ENCODE measurements at regions not wholly inside any gene's neighbourhood (a gene's known extent, or its start where the extent isn't known, plus 50 kb on each side); places are given as distances from the start of the nearest gene placed in this dataset.

DNA sequence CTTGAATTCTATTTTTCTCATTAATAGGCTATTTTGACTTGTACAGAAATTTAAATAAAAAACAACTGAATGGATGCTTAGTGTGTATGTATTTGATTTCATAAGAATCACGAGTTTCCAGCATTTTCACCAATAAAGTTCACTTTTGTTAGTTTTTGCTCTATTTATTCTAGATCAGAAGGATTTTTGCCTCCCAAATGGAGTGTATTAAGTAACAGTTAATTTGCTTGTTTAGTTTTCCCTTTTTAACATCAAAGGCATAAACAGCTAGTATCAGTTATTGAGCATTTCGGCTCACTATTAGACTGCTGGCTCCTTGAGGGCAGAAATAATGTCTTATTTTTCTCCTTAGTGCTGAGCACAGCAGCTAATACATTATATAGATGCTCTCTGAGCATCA, 414.1 kb downstream of the FGF9 start:
- intact Hi-C loops (cut with micrococcal nuclease) = no loop called here

DNA sequence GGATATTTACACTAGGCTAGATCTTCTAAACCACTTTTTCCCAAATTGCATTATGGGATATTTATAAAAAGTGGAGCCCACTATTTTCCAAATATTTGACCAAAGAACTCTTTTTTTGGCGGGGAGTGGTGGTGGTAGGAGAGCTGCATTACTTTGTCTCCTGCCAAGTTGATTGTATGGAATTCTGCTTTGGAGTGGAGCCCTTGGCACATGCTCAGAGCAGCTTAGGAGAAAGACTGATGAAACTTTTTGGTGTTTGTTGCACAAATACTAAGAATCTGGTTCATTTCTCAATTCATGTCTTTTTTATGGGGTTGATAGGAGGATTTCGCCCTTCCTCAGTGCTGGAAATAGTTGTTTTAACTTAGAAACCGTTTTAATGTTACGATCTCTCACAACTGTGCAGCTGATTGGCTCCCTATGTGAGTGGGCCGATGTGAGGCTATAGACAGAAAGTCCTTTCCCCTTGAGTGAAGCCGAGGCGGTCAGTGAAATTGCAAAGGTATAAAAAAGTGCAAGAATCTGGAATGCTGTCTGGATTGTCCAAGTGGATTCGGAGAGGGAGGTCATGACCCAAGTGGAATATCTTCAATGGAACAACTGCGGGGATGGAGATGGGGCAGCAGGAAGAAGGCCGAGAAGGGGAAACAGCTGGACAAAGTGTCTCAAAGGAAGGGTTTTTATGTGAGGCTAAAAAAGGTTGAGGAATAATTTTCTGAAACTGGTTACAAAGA, 415.9 kb downstream of the FGF9 start:
- intact Hi-C loops (cut with micrococcal nuclease) = no loop called here

DNA sequence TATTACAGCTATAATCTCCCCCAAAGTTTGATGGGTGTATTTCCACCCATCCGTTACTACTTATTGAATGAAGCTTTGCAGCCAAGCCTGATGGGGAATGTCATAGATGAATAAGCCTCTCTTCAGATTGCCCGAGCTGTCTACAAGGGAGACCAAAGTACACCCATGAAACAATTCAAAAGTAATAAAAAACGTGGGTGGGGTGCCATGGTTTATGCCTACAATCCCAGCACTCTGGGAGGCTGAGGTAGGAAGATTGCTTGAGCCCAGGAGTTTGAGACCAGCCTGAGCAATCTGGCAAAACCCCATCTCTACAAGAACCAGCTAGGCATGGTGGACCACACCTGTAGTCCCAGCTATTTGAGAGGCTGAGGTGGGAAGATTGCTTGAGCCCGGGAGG, 419.2 kb downstream of the FGF9 start:
- intact Hi-C loops (cut with micrococcal nuclease) = no loop called here

DNA sequence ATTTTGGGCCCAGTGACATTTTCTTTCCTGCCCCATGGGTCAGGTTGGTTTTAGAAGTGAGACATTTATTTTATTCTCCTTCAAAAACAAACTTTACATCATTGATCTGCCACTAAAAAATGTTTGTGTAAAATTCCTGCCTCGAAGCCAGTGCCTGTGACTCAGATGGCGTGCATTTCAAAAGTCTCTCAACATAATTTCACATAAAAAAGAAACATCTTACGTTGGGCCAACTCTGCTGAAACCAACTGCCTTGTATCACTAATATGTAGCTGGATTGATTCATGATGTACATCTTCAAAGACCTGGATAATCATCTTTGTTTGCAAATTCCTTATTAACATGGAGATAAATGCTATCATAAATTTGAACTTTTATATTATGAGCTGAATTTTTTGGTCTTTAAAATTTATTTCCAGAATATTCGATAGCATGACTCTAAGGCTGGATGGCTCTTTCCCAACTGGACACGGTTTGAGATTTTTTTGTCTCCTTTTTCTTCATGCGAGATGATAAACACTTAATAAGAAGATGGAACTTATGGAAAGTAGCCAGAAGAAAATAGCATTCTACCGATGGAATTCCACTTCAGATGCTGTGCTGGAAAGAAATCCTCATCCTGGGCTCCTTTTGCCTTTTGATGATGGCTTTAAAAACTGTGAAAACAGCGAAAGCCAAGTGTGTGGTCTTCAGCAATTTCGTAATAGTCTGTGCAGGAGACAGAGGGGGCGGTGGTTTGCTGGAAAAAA, 420.5 kb downstream of the FGF9 start:
- intact Hi-C loops (cut with micrococcal nuclease) = no loop called here

DNA sequence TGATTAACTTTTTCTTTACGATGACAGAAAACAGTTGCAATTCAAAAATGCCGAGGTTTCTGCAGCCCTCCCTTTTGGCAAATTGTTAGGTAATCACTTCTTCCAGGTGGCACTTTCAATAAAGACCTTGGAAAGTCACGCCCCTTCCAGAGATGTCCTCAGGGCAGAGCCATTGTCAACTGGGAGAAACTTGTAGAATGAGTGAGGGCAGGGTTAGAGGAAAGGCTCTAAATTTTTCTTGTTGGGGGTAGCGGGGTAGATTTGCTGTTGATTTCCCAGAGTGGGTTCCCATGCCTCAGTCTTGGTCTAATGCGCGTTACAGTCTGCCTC, 421.1 kb downstream of the FGF9 start:
- intact Hi-C loops (cut with micrococcal nuclease) = no loop called here

DNA sequence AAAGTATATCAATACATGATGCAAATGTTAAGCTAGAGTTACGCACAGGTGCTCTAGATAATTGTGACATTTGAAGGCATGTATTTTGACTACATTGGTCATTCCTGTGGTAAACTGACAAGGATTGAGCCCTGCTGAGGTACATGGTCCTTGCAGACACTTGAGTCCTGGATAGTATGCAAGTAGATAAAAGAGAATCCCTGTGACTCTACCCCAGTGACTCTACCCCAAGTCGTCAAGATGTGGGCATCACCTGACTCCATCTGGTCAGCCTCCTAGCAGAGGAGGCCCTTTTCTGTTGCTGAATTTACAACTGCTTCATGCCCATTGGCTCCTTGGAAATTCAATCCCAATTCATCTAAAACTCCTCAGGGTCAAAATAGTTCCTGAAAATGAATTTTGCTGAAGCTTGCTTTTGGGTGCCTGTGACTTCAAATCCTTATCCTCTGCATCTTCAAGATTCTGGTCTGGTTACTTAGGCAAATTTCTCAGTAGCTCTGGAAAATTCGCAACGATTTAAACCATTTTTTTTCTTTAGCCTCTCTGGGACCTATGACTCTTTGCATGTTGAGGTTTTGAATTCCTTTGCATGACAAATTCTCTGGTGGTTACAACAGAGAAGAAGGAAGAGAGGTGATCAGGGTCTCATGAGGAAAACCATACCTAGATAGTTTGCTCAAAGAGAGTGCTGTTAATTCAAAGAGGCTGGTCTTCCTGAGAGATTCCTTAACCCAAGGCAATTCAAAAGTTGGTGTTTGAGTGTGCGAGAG, 422.1 kb downstream of the FGF9 start:
- intact Hi-C loops (cut with micrococcal nuclease) = no loop called here

DNA sequence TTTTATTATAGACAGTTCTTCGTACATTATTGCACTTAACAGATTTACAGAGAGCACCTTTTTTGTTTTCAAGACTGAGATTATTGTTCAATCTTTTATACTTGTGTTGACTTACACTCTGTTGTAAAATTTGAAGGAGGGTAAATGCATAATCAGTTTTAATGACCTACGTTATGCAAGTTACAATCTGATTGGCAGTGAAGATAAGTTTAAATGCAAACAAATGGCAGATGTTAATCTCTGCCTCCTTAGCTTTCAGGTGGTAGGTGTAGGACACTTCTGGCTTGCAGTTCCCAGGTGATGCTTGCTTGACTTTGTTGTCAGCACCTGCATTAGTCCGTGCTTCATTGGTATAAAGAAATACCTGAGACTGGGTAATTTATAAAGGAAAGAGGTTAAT, 424.9 kb downstream of the FGF9 start:
- intact Hi-C loops (cut with micrococcal nuclease) = no loop called here

DNA sequence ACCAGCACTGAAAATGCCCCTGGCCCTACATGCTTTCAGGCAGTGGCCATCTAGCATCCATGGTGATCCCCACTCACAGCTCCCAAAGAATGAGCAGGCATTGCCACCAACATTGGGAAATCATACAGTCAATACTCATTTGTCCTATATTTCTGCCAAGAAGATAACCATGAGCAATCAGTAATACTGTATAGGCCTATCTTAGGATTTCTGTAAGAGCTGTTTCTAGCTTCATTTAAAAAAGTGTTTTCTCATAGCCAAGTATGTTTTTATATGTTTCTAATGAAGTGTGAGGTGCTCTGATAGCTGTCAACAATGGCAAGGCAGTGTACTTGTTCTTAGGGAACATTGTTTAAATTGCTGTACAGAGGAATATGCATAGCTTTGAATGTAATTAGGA, 428.7 kb downstream of the FGF9 start:
- intact Hi-C loops (cut with micrococcal nuclease) = no loop called here

DNA sequence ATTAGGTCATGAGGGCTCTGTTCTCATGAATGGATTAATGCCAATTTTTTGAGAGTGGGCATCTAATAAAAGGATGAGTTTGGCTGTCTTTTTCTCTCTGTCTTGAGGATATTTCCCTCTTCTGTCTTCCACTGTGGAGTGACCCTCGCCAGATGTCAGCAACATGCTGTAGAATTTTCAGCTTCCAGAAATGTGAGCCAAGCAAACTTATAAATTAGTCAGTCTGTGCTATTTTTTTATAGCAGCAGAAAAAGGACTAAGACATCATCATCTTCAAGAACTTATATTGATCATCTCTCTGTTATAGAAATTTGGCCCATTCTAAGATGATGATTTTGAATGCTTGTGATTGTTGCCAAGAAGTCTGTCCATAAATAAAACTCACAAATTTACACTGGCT, 431.4 kb downstream of the FGF9 start:
- intact Hi-C loops (cut with micrococcal nuclease) = no loop called here

DNA sequence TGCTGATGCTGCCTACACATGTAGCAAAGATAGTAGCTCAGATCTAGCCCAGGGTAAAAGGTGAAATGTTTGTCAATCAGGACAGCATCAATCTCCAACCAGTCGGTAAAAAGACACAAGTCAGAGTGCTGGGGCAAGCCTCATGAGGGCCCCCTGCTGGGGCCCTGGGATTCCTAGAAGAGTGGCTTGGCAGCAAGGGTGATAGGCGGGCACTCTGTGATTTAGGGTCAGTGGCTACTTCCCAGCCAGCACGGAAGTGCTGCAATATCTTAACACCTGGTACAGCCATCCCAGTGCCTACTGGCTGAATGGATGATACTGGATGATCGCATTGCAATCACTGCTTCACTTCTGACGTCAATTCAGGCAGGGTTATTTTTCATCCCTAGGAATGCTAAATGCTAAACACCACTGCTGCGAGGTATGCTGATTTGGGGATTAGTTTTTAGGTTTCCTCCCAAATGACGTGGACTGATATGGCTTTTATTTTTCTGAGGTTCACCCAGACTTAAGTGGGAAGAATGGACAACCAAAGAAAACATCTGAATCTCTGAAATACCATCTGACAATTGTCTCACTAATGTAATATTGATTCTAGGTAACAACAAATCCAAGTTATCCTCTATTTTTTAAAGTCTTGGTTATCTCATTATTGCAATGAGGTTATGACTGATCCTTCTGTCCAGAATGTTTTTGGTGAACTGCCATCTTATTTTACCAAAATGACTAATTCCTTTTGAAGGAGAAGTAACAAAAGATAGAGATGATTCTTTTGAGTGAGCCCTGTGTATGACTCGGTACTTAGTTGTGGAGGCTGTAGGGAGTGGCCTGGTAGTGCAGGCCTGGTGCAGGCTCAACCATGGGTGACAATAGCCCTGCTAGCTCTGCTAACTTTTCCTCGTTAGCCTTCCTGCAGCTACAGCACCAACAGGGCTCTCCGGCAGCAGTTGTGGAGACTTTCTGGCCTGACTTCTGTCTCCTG, 432.5 kb downstream of the FGF9 start:
- intact Hi-C loops (cut with micrococcal nuclease) = no loop called here

DNA sequence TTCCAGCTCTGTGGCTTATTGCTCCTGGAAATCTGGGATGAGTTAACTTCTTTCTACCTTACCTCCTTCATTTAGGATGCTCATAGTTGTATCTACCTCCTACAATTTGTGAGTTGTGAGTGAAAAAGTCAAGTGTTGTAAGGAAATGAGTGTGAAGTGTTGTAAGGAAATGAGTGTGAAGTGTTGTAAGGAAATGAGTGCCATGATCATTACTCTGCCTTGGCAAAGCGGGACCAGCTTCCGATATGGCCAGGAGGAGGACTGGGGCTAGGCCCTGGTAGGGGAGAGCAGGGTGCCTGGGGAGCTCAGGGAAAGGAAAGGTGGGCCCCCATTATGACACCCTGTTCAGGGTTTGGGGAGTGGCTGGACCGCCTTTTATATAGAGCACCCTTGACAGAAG, 435.2 kb downstream of the FGF9 start:
- intact Hi-C loops (cut with micrococcal nuclease) = no loop called here

DNA sequence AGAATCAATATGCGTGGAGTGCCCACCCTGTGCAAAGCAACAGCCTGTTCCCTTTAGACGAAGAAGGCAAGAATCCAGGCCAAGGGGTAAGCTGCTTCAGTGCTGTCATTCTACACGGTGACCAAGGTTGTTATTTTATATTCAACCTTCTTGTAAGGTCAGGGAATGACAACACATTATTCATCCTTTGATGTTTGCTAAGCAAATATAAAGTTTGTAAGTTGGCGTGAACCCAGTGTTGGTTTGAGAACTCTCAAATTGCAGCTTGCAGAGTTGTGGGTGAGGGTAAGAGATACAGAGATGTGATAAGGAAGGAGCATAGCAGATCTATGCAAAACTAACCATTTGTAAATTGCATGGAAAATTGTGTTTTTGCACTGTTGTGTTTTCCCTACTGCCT, 436.7 kb downstream of the FGF9 start:
- intact Hi-C loops (cut with micrococcal nuclease) = no loop called here

DNA sequence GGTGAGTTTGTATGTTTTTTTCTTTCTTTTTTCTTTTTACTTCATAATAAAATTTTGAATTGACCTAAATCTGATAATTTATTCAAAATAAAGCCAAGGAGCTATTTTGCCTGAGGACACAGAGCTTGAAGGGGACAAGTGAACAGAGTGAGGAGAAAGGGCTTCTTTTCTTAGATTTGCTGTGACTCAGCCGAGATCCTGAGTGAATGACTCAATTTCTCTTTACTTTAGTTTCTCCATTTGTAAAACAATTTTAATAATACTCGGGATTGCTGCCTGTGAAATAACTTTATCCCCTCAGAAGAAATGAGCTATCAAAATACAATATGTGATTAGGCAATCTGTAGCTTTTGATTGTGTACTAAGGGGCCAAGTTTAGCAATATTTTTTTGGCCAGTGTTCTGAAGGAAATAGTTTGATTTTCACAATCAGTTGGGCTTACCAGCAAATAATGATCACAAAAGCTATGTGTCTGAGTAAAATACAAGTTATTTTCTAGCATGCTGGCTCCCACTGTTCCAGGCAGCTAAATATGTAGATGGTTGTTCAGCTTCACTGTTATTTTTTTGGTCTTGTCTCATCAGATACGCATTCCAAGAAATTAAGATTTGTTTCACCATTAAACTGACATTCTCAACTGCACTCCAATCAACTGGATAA, 437.5 kb downstream of the FGF9 start:
- intact Hi-C loops (cut with micrococcal nuclease) = no loop called here

DNA sequence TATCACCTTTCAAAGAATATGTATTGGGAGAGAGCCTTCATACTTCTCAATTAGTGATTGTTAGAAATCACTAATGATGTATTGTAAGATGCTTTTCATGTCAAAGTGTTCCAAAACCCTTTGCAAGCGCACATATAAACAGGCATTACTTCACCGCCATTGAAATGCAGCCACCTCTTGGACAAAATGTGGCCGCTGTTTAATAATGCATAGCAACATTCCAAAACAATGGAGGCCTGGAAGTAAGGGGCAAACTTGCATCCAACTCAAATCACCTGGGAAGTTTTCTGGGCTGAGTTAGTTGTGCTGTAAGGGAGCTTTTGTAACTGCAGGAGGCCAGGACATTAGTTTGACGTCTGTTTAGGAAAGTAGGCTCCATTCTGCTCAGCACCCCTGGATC, 438.1 kb downstream of the FGF9 start:
- intact Hi-C loops (cut with micrococcal nuclease) = no loop called here

DNA sequence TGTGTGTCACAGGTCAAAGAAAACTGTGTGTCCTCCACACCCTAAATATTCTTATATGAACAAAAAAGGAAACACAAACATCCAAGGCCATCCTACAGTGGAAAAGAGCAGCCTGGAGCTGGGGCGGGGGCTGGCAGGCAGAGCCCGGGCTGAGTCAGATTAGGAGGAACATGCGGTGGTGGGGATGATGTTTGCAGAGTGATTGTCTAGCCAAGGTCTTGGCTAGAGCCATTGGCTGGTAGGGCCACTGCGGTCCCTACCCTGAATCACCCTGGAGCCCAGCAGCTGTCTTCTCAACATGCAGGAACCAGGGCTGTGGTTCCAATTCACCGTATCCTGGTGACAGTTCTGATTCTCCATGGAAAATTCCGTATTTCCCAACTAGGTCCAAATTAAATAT, 439.5 kb downstream of the FGF9 start:
- intact Hi-C loops (cut with micrococcal nuclease) = no loop called here

DNA sequence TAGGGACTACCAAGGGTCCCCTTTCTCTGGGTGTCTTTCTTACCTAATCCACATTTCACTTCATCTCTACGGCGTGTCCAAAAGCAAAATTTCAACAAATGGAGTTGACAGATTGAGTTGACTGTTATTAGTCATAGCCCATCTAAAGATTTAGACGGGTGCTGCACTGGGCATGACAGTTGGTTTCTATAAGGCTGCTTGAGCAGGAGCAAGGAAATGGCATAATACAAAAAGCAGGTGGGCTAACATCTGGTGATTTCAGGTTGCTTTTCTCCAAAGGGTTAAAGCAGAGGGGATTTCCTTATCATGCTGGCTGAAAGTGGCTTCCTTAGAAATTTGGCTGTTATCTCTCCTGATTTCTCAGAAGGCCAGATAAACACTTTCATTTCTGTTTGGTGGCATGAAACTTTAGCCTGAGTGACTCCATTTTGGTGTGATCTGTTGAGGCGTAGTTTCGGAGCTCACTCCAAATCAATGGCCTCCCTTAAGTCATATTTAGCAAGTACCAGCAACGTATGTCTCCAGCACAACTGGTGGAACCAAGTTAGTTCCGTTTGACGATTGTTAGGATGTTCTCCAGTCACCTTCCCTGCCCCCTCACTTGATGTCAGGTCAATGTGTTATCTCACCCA, 440.4 kb downstream of the FGF9 start:
- intact Hi-C loops (cut with micrococcal nuclease) = no loop called here

DNA sequence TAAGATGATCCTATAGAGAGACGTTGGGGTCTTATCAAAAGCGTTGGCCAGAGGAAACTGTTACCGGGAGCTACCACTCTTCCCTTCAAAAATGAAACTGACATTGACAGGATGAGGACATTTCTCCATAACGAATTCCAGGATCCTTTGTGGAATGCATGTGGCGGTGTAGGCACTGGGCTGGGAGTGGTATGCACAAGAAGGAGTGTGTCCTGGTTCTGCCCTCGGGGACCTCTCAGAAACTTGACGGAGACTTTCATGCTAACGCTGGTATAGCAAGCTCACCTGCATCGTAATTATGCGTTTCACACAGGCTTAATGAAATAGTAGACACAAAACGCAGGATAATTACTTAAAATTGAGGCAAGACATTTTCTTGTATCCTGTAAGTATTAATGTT, 441.1 kb downstream of the FGF9 start:
- intact Hi-C loops (cut with micrococcal nuclease) = no loop called here

DNA sequence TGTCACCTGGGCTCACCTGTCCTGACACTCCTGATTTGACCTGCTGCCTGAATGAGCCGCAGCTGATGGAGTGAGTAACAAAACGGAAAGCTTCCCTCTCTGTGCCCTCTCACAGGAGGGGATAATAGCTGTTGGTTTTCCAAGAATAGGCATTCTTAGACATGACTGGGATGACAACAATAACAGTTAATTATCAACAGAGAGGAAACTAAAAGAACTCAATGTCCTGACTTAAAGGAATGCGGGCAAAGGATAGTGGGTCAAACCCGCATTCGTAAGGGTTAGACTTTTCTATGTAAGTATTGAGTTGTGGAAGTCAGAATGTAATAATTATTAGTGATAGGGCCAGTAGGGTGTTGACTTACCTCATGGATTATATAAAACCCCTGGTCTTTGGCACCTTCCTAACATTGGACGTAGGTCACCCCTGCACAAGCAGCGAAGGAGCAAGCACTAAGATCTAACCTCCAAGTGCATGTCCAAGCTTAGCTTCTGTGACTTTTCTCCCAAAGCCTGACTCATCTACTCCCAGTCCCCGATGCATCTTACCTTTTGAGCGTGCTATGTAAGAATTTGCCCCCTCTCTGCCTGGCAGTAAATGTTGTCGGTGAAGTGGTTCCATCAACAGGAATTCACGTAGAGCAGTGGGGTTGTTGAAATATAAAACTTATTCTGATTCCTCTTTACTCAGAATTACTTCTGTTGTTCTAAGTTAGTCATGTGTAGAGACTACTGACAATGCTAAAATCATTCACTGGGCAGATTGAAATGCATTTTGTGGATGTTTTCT, 442.3 kb downstream of the FGF9 start:
- intact Hi-C loops (cut with micrococcal nuclease) = no loop called here

DNA sequence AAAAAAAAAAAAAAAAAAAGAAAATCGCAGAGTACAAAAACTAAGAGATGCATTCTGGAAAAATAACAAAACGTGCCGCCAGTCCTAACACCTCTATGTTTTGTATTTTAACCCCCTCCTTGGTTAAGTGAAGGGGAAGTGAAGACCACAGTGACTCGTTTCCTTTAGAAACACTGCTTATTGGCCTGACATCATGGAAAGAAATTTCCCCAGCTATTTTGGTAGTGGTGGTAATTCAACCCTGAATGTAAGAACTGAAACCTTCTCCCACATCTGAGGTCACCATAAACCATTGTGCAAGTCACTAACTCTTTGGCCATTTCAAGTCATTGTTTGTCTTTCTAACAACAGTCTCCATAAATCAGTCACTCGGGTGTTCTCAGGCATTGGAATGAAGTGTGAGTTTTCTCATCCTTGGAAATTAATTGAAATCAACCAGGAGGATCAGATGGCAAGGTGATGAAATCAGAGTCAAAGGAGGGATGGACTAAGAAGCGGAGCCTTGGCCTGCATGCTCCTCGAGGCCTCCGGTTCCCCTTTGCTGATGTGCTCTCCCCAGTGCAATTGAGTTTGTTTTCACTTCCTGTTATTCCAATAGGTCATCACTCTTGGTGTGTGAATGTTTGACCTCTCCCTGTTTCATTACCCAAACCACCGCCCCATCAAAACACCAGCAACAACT, 443.9 kb downstream of the FGF9 start:
- intact Hi-C loops (cut with micrococcal nuclease) = loop anchor here (1.0 kb wide), 4 partner anchors 12 to 90 kb away; no protein-coding TSS in a partner anchor
